ENCODE measurements at regions not wholly inside any gene's neighbourhood (a gene's known extent, or its start where the extent isn't known, plus 50 kb on each side); places are given as distances from the start of the nearest gene placed in this dataset.

DNA sequence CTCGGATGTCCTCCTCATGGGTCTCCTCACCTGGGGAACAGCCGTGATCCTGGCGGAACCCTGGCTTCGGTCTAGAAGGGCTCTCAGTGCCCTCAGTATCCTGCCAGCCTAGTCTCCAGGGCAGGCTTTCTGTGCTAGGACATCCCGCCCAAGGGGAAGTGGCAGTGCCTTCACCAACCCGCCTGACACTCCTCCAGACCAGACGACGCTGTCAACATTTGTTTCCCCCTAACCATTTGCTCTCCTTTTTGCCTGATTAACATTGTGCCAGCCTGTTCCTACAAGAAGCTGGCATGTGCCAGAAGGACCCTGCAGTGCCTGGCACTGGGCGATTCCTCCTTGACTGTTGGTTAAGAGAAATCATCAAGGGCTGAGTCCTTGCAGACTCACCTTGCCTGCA lies 358.9 kb upstream of the IRX2 start:
- intact Hi-C loops (cut with DNase I; ENCODE audit: low total_unique reads) (no loop called here), in situ Hi-C loops (cut with MboI; ENCODE audit: low pct_ligation_motif_present in 1 of 4, low pct_unique_long_range_greater_than_20kb in 1 of 4, low sequenced_read_pairs in 3 of 4) (no loop called here)
- H3K27ac ChIP-seq: no peak overlapping the region
- H3K4me3 ChIP-seq: no peak overlapping the region
- 83% methylated on average over 9 of the region's 9 CpGs; no CpG with 5 or more reads in 1 of the 2 donors for WGBS, 2 donors (ENCODE audit: low coverage in 1 of 2)
- no peaks in the 10 kb centered on the region for H3K4me1 ChIP-seq
- no peaks in the 10 kb centered on the region for H3K9me3 ChIP-seq
- no peaks in the 10 kb centered on the region for H3K36me3 ChIP-seq
- no peak for DNase-seq
- no peaks in the 10 kb centered on the region for H3K27me3 ChIP-seq
- no peak for TF ChIP-seq POLR2A (IDR thresholded peaks at IDR 0.05)
- TF ChIP-seq, protein P1, sequence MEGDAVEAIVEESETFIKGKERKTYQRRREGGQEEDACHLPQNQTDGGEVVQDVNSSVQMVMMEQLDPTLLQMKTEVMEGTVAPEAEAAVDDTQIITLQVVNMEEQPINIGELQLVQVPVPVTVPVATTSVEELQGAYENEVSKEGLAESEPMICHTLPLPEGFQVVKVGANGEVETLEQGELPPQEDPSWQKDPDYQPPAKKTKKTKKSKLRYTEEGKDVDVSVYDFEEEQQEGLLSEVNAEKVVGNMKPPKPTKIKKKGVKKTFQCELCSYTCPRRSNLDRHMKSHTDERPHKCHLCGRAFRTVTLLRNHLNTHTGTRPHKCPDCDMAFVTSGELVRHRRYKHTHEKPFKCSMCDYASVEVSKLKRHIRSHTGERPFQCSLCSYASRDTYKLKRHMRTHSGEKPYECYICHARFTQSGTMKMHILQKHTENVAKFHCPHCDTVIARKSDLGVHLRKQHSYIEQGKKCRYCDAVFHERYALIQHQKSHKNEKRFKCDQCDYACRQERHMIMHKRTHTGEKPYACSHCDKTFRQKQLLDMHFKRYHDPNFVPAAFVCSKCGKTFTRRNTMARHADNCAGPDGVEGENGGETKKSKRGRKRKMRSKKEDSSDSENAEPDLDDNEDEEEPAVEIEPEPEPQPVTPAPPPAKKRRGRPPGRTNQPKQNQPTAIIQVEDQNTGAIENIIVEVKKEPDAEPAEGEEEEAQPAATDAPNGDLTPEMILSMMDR (IDR thresholded peaks at IDR 0.05): no peak
- TF ChIP-seq EP300 (IDR thresholded peaks at IDR 0.05; ENCODE audit: low read depth): no peak
- TF ChIP-seq POLR2AphosphoS5 (IDR thresholded peaks at IDR 0.05): no peak

DNA sequence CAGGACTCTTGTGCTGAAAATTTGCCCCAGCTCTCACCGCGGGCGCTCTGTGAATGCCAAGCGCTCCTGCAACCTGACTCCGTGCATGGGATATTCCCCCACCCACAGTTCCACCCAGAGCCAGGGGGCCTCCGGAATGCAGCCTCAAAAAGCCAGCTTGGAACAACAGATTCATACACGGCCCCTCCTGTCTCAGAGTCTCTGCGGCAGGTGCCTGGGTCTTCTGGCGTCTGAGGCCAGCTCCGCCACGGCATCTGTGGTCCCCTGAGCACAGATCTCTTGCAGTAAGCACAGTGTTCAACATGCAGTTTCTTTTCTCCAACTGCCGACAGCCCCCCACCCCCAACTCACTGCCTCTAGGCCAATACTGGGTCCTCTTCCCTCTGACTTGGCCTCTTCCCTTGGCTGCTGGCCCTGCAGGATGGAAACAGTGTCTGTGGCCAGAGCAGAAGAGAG lies 355.7 kb upstream of the IRX2 start:
- intact Hi-C loops (cut with DNase I; ENCODE audit: low total_unique reads): no loop called here
- no peak for DNase-seq
- Histone ChIP-seq H3K27me3 (peaks cover 8% of the 10 kb centered on the region), H3K4me3 (no peak overlapping the region), H3K9me3 (no peaks in the 10 kb centered on the region), H3K27ac (no peak overlapping the region), H3K36me3 (no peaks in the 10 kb centered on the region), H3K4me1 (no peaks in the 10 kb centered on the region)
- WGBS, 2 donors (ENCODE audit: low coverage in 1 of 2): 66% methylated on average over 12 of the region's 12 CpGs; no CpG with 5 or more reads in 1 of the 2 donors
- TF ChIP-seq, protein P1 (IDR thresholded peaks at IDR 0.05): no peak
- no peak for TF ChIP-seq EP300 (IDR thresholded peaks at IDR 0.05; ENCODE audit: low read depth)
- TF ChIP-seq POLR2A (IDR thresholded peaks at IDR 0.05): no peak
- no peak for TF ChIP-seq POLR2AphosphoS5 (IDR thresholded peaks at IDR 0.05)
- in situ Hi-C loops (cut with MboI; ENCODE audit: low pct_ligation_motif_present in 1 of 4, low pct_unique_long_range_greater_than_20kb in 1 of 4, low sequenced_read_pairs in 3 of 4): no loop called here

GRCh38 chr5:3105581-3105980 lies 354.1 kb upstream of the IRX2 start:
- WGBS, 2 donors (ENCODE audit: low coverage in 1 of 2): 60 to 80% methylated on average over 1 to 9 of the region's 9 CpGs
- no peak for DNase-seq
- TF ChIP-seq POLR2AphosphoS5 (IDR thresholded peaks at IDR 0.05) (no peak), POLR2A (IDR thresholded peaks at IDR 0.05) (no peak), EP300 (IDR thresholded peaks at IDR 0.05; ENCODE audit: low read depth) (no peak)
- TF ChIP-seq, protein P1 (IDR thresholded peaks at IDR 0.05): no peak
- intact Hi-C loops (cut with DNase I; ENCODE audit: low total_unique reads): no loop called here
- Histone ChIP-seq H3K27me3 (peaks cover 8% of the 10 kb centered on the region), H3K4me3 (no peak overlapping the region), H3K27ac (no peak overlapping the region), H3K36me3 (no peaks in the 10 kb centered on the region), H3K9me3 (no peaks in the 10 kb centered on the region), H3K4me1 (no peaks in the 10 kb centered on the region)
- in situ Hi-C loops (cut with MboI; ENCODE audit: low pct_ligation_motif_present in 1 of 4, low pct_unique_long_range_greater_than_20kb in 1 of 4, low sequenced_read_pairs in 3 of 4): no loop called here

DNA sequence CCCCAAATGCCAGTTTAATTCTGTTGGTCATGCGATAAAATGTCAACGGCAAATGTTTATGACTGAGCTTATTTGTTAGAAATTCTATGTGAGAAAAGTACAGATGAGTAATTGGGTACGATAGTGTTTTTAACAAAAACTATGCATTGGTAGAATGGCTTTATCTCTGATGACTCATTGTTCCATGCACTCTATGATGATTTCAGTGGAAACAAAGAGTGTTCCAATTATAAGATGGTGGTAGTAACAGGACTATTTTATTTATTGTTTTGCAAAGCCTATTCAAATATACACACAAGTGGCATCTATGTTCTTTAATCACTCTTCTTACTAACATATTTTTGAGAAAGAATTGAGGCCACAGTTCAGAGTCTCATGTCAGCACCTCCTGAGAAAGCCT lies 353.7 kb upstream of the IRX2 start:
- TF ChIP-seq POLR2AphosphoS5 (IDR thresholded peaks at IDR 0.05) (no peak), EP300 (IDR thresholded peaks at IDR 0.05; ENCODE audit: low read depth) (no peak), POLR2A (IDR thresholded peaks at IDR 0.05) (no peak)
- TF ChIP-seq, protein P1 (IDR thresholded peaks at IDR 0.05): no peak
- Histone ChIP-seq H3K4me1 (no peaks in the 10 kb centered on the region), H3K4me3 (no peak overlapping the region), H3K27me3 (peaks cover 8% of the 10 kb centered on the region), H3K27ac (no peak overlapping the region), H3K36me3 (no peaks in the 10 kb centered on the region), H3K9me3 (no peaks in the 10 kb centered on the region)
- DNase-seq: no peak
- in situ Hi-C loops (cut with MboI; ENCODE audit: low pct_ligation_motif_present in 1 of 4, low pct_unique_long_range_greater_than_20kb in 1 of 4, low sequenced_read_pairs in 3 of 4): no loop called here
- 75 to 84% methylated on average over 3 of the region's 3 CpGs for WGBS, 2 donors (ENCODE audit: low coverage in 1 of 2)
- intact Hi-C loops (cut with DNase I; ENCODE audit: low total_unique reads): no loop called here

Measured in transverse colon (tissue), 4 donors.